OCI-LY3 (cell line): ENCODE measurements at regions not wholly inside any gene's neighbourhood (a gene's known extent, or its start where the extent isn't known, plus 50 kb on each side); places are given as distances from the start of the nearest gene placed in this dataset.

Experiments used
- H2AFZ ChIP-seq: fragments of 200-600, 300-600 bp; shearing (Covaris generic); 2 replicates; pipeline ENCODE4 v1.6.0; 2014; ENCODE audit warnings: antibody characterized with exemption, low read depth, low read length
- H3K27ac ChIP-seq: fragments of 200-600, 300-600 bp; sonication (generic); 2 replicates; pipeline ENCODE4 v1.5.1; 2014; ENCODE audit warnings: mild to moderate bottlenecking, low read length, moderate library complexity, mixed read lengths
- H3K27me3 ChIP-seq: fragments of 200-600, 300-600 bp; sonication (generic); 2 replicates; pipeline ENCODE4 v1.6.1; 2014; ENCODE audit warnings: low read depth, low read length, mixed read lengths
- H3K36me3 ChIP-seq: fragments of 200-600, 300-600 bp; sonication (generic); replicated peaks from 2 replicates; pipeline ENCODE3; 2014; ENCODE audit warnings: low read depth, low read length, mixed read lengths
- H3K4me1 ChIP-seq: fragments of 300-600, 200-600 bp; sonication (generic); 2 replicates; pipeline ENCODE4 v1.6.1; 2014; ENCODE audit warnings: low read length, mixed read lengths
- H3K4me2 ChIP-seq: fragments of 200-600, 300-600 bp; sonication (generic); 2 replicates; pipeline ENCODE4 v1.6.1; 2014; ENCODE audit warnings: low read length, mixed read lengths
- H3K4me3 ChIP-seq: fragments of 300-600, 200-600 bp; sonication (generic); 2 replicates; pipeline ENCODE4 v1.5.1; 2014; ENCODE audit warnings: antibody characterized with exemption, mild to moderate bottlenecking, low read length, moderate library complexity
- H3K79me2 ChIP-seq: fragments of 300-600, 200-600 bp; shearing (Covaris generic); 2 replicates; pipeline ENCODE4 v1.6.1; 2014; ENCODE audit warnings: mild to moderate bottlenecking, low read length, mixed read lengths
- H3K9ac ChIP-seq: fragments of 300-600, 200-600 bp; shearing (Covaris generic); 2 replicates; pipeline ENCODE4 v1.6.0; 2014; ENCODE audit warnings: mild to moderate bottlenecking, low read length, moderate library complexity
- H3K9me3 ChIP-seq: fragments of 200-600, 300-600 bp; shearing (Covaris generic); 2 replicates; pipeline ENCODE4 v1.6.1; 2014; ENCODE audit warnings: low read length, mixed read lengths; ENCODE audit not compliant: insufficient read depth
- H4K20me1 ChIP-seq: fragments of 200-600, 300-600 bp; sonication (generic); 2 replicates; pipeline ENCODE4 v1.6.1; 2016; ENCODE audit warnings: low read length, mixed read lengths; ENCODE audit not compliant: insufficient read depth
- CTCF ChIP-seq: fragments of 200-600, 300-600 bp; sonication (generic); IDR thresholded peaks from 2 replicates; pipeline ENCODE4 v1.5.1; 2014; ENCODE audit warnings: antibody characterized with exemption, low read length, low read depth
- EZH2phosphoT487 ChIP-seq: fragments of 200-600 bp; shearing (Covaris generic); IDR thresholded peaks from 2 replicates; pipeline ENCODE4 v1.6.1; 2018; ENCODE audit warnings: antibody characterized with exemption, mixed run types, low read depth

GRCh38 chr18:27355308-27355707 lies 170.2 kb upstream of the CHST9 start:
- H3K27me3 ChIP-seq, result 0 out of 2 replicates have a peak, but pooled peaks cover 3% of the 10 kb centered on the region
- H2AFZ ChIP-seq, result no peak overlapping the region
- TF ChIP-seq EZH2phosphoT487 (no peak), CTCF (no peak)

GRCh38 chr18:27353273-27353672 lies 168.2 kb upstream of the CHST9 start:
- Histone ChIP-seq H3K79me2 (no peaks in the 10 kb centered on the region), H3K9me3 (no peaks in the 10 kb centered on the region), H3K4me3 (no peak overlapping the region), H3K4me2 (no peak overlapping the region), H3K27me3 (0 out of 2 replicates have a peak, but pooled peaks cover 3% of the 10 kb centered on the region), H3K36me3 (no peaks in the 10 kb centered on the region), H3K4me1 (no peaks in the 10 kb centered on the region), H3K9ac (no peak overlapping the region), H2AFZ (no peak overlapping the region), H4K20me1 (no peaks in the 10 kb centered on the region), H3K27ac (no peak overlapping the region)
- TF ChIP-seq EZH2phosphoT487 (no peak), CTCF (no peak)

More at GRCh38 chr18:27355308-27355707, 170.2 kb upstream of the CHST9 start:
- H3K79me2 ChIP-seq, result no peaks in the 10 kb centered on the region
- H3K36me3 ChIP-seq, result no peaks in the 10 kb centered on the region
- no peak overlapping the region for H3K9ac ChIP-seq
- no peaks in the 10 kb centered on the region for H4K20me1 ChIP-seq
- H3K4me3 ChIP-seq, result no peak overlapping the region
- H3K4me2 ChIP-seq, result no peak overlapping the region
- H3K27ac ChIP-seq, result no peak overlapping the region
- H3K4me1 ChIP-seq, result no peaks in the 10 kb centered on the region
- no peaks in the 10 kb centered on the region for H3K9me3 ChIP-seq

GRCh38 chr18:27349284-27349882 lies 164.3 kb upstream of the CHST9 start:
- Histone ChIP-seq H3K36me3 (no peaks in the 10 kb centered on the region), H3K79me2 (no peaks in the 10 kb centered on the region), H3K9me3 (no peaks in the 10 kb centered on the region), H3K4me3 (no peak overlapping the region), H4K20me1 (no peaks in the 10 kb centered on the region), H3K4me2 (no peak overlapping the region), H3K27me3 (0 out of 2 replicates have a peak, but pooled peaks cover 3% of the 10 kb centered on the region), H3K27ac (no peak overlapping the region), H3K4me1 (no peaks in the 10 kb centered on the region), H2AFZ (no peak overlapping the region), H3K9ac (no peak overlapping the region)
- no peak for TF ChIP-seq CTCF

GRCh38 chr18:27331606-27332005 lies 146.5 kb upstream of the CHST9 start:
- Histone ChIP-seq H3K4me2 (no peak overlapping the region), H3K9ac (no peak overlapping the region), H3K4me1 (peaks cover 4% of the 10 kb centered on the region; the same call in 1 of the 2 replicates), H3K36me3 (no peaks in the 10 kb centered on the region), H3K4me3 (no peak overlapping the region), H4K20me1 (no peaks in the 10 kb centered on the region), H3K27me3 (no peaks in the 10 kb centered on the region), H2AFZ (no peak overlapping the region), H3K79me2 (no peaks in the 10 kb centered on the region), H3K9me3 (no peaks in the 10 kb centered on the region), H3K27ac (no peak overlapping the region)
- TF ChIP-seq CTCF, result no peak
- TF ChIP-seq EZH2phosphoT487, result no peak
